Left kidney (tissue), 1 donor: ENCODE measurements at regions not wholly inside any gene's neighbourhood (a gene's known extent, or its start where the extent isn't known, plus 50 kb on each side); places are given as distances from the start of the nearest gene placed in this dataset.
A peak's percentile ranks its signal among the peaks of the same experiment; 100 is the strongest.

Experiments
- DNase-seq: peaks from one replicate; pipeline ENCODE4 v3.0.0-alpha.2; 2013

DNA sequence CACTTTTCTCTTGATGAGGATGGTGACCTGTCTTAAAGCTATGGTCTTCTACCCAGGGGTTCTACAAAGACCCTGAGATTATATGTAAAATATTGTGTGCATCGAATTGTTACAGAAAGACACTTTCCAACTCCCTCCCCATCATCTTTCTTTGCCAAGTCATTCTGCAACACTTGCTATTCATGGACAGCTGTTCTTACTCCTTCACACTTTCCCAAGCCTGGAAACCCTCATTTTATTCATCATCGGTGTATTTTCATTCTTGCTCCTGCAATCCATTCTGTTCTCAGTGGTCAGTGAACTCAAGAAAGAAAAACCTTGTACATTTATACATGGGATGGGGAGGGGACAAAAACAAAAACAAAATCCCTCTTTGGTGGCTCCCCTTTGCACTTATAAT lies 90.5 kb upstream of the STXBP6 start:
- DNase-seq, result no peak

DNA sequence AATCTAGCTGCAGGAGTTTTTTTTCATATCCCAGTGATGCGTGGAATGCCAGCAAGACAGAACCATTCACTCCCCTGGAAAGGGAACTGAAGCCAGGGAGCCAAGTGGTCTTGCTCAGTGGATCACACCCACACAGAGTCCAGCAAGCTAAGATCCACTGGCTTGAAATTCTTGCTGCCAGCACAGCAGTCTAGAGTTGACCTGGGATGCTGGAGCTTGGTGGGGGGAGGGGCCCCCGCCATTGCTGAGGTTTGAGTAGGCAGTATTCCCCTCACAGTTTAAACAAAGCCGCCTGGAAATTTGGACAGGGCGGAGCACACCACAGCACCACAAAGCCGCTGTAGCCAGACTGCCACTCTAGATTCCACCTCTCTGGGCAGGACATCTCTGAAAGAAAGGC lies 86.9 kb upstream of the STXBP6 start:
- DNase-seq, result no peak

DNA sequence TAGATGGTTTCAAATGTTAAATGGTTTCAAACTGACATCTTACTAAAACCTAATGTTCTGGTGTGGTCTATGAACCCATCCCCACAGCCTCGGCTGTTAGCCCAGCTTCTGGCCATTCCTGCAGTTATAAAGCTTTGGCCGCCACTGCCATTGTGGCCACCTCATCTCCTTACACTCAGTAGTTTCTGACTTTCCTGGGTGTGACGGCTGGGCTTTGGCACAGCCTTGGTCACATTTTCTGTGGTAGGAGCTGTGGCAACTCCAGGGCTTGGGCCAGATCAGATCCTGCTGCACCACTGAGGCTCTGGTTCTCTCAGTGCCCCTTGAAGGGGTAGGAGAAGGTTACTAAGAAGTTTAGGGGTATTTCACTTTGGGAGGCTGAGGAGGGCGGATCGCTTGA lies 84.2 kb upstream of the STXBP6 start:
- DNase-seq, result no peak

DNA sequence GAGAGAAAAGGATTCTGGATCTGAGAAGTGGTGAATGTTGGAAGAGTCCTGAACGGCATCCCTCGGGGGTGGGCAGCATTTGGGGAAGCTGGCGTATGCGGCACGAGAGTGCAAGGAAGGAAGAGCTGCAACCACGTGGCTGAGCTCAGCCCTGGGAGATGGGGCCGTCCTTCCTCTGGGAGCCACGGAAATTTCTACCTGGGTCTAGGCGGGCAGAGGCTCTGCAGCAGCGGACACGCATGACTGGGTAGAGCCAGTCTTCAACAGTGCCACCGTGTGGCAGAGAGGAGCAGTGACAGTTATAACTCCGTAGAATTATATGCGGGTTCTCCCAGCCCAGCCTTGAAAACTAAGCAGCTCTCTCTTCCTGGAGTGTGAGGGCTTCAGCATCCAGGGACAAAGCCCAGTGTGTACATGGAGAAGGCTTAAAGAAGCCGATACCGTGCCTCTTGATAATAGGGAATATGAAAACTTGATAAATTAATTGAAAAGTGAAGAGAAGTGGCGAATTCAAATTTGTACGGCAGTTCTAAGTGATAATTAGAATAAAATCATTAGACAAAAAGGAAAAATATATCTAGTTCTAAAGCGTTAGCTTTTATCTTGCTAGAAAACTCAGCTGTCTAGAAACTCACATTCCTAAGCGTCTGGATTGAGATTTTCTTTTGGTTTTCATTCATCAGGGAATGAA lies 82.9 kb upstream of the STXBP6 start:
- peak; percentile 53 for DNase-seq

DNA sequence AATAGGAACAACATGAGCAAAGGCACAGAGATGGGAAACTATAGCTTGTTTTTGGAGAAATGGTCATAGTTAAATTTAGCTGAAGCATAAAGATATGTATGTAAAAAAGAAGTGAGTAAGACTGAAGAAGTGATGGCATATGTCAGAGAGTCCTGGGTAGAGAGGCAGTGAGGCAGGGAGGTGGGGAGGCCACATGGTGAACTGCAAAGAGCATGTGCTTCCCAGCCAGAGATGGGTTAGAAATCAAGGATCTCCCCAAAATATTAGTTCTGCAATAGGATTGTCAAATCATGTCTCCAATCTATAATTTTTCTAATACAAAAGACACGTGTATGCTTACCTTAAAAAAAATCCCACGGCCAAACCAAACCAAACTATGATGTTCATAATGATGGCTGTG lies 82.1 kb upstream of the STXBP6 start:
- no peak for DNase-seq

DNA sequence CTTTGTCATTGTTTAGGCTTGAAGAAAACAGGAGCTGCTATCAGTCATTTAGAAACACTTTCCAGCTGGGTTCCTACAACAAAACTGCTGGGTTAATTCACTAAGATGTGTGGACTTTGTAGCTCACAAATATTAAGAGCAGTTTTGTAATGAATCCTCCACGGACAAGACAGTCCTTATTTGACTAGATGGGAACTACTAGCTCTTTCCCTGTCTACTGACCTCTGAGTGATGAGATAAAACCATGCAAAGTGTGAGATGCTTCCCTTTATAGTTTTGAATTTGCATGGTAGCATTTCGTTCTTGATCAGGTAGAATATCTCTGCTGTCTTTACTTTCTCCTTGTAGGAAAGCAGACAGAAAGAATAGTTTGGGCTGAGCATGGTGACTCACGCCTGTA lies 72.9 kb upstream of the STXBP6 start:
- DNase-seq, result no peak

DNA sequence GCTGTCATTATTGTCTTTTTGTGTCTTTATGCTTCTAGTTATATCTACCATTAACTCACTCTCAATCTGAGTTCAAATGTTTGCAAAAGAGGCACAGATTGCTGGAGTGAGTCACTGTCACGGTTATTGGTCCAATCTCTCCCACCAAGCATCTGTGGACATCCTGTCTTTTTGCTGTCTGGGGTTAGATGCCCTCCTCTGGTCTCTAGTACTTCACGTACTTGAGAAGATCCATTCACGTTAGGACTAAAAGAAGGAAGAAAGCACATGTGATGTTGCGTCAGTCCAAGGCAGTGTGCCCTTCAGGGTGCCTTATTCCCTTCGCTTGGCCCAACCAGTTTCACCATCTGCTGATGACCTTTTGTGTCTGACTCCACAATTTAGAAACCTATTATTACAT lies 72.3 kb upstream of the STXBP6 start:
- DNase-seq, result no peak

DNA sequence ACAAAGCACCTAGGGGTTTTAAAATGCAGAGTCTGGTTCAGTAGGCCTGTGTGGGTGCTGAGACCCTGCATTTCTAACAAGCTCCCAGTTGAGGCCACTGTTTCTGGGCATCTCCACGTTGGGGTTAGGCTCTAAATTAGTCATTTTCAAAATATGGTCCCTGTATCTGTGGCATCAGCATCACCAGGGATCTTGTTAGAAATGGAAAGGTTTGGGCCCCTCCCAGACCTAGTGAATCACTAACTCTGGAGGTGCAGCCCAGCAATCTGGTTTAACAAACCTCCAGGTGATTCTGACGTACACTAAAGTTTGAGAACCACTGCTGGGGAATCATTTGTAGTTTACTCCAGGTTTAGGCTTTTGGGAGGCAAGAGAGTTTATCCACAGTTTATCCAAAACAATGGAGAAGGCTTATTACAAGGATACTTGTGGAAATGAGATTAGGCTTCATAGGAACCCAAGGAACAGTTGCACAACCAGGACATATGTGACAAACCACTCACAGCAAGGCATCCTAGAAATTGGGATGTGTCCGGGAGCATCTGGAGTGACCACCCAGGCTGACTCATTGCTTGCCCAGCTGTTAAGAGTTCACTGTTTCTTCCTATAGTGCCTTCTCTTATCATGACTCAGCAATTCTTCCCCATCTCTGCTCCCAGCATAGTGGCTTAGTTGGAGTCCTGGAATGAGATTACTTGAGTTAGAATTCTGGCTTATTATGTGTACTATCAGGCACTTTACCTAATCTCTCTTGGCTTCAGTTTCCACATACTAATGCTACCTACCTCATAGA lies 71.6 kb upstream of the STXBP6 start:
- DNase-seq, result no peak

DNA sequence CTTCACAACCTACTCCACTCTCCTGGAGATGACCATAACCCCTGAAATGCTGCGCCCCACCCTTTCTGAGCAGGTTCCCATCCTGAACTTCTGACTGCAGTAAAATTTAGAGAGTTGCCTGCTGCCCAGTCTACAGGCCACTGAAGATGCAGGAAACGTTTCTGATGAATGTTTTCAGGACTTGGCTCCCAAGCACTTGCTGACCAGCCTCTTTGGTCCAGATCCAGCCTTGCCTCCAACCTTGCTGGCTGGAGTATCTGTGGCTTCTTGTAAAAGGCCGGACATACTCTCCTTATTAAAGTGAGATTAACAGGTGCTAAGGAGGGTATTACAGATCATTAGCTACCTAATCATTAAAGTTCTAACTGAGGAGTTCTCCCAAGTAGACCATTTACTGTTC lies 70.3 kb upstream of the STXBP6 start:
- DNase-seq, result no peak

DNA sequence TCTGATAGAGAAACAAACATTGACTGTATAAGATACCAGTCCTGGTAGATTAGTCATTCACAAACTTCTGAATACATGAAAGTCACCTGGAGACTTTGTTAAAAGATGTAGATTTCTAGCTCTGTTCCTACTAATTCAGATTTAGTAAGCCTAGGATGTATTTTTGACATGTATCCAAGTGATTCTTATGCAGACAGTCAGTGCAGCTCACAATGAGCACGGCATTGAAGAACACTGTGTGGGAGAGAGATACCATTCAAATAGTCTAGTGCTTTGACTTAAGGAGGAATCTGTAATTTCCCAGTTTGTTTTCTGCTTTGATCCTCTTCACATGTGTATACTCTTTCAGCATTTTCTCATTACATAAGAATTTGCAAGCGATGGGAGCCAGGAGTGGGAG lies 68.7 kb upstream of the STXBP6 start:
- DNase-seq, result no peak

DNA sequence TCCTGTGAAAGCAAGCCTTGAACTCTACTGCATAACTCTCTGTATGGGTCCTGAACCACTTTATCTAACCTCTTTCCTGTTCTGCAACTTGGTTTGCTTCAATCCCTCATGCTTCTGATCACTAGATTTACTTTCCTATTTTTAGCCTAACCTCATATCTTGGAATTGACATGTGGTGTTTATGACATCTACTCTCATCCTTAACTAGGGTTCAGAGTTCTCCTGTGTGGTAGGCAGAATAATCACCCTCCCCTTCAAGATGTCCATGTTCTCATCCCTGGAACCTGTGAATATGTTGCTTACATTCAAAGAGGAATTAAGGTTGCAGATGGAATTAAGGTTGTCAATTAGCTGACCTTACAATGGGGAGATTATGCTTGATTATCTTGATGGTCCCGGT lies 67.4 kb upstream of the STXBP6 start:
- DNase-seq, result no peak

DNA sequence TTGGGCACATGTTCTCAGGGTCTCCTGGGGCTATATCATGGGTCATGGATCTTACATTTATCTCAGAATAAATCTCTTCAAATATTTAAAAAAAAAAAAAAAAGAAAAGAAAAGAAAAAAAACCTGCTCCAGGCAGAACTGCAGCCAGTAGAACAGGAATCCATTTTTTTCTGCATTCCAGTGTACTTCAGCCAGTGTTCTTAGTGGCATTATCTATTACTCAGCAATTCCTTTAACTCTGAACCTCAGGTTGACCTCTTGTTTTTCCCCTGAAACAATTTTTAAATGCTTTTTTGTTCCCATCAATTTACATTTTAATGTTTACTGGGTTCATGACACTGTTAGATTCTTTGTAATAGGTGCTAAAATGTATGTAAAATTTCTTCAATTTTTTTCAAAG lies 66.7 kb upstream of the STXBP6 start:
- no peak for DNase-seq

DNA sequence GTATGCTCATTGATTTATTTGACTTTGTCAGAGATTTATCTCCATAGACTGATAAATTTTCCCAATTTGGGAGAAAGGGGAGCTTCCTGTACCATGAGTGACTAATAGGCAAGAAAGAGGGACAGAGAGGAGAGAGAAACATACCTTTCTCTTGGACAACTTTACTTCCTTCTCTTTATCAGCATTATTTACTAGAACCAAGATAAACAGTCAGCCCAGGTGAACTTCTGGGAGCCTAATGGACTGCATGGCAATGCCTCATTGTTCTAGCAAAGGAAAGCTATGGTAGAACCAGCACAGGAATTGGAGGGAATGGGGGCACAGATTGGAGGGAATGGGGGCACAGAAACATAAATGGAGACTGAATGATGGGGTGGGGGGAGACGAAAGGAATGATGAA lies 63.4 kb upstream of the STXBP6 start:
- DNase-seq, result no peak

DNA sequence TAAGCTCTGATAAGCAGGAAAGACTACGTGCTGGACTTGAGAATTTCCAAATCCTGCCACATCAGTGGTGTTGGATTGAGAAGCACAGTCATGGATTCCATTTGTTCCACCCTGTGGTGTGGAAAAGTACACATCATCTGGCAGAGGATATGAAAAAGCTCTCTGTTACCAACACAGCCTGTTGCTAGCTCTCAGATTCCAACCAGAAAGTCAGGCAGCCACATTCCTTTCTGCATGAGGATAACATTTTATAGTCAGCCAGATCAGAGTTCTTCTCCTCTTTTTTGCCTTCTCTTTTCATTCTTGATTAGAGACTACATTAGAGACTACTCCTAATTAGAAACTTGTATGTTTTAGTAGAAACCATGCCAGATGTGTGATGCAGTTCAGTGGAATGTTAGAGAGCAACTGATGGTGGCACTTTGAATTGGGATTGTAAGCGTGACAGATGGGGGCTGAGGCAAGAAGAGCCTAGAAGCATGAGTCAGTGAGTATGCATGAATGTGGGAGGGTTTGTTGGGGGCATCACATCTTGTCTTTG lies 61.2 kb upstream of the STXBP6 start:
- peak; percentile 34 for DNase-seq

DNA sequence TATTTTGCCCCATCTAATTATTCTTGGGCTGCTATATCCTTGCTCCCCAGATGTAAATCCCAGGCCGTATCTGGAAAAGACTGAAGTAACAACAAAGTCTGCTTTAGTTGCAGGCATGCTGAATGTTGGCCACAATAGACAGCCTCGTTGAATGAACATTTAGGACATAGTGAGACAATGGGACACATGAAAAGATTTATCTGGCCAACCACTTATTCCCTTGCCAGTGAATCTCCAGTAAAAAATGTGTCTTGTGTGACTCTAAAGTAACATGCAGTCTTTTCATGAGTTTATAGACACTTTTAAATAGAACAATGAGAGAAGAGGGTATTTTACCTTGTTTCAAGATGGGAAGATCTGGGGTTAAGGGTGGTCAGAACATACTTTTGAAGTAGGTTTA lies 60.2 kb upstream of the STXBP6 start:
- DNase-seq, result no peak

DNA sequence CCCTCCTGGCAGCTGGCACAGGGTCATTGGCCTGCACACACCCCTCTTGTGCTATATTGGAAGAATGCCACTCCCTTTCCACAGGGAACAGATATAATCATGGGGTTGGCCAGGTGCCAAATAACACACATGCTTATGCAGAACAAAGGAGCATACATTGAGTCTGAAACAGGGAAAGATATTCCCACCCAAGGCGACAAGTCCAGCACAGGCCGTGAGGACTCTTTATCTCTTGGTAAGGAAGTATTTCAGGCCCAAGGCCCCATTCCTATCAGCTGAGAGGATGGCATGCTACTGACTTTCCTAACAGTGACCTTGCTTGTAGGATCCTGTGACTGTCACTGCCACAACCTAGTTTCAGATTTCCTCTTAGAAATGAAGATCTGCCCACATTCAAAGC lies 59.0 kb upstream of the STXBP6 start:
- no peak for DNase-seq

DNA sequence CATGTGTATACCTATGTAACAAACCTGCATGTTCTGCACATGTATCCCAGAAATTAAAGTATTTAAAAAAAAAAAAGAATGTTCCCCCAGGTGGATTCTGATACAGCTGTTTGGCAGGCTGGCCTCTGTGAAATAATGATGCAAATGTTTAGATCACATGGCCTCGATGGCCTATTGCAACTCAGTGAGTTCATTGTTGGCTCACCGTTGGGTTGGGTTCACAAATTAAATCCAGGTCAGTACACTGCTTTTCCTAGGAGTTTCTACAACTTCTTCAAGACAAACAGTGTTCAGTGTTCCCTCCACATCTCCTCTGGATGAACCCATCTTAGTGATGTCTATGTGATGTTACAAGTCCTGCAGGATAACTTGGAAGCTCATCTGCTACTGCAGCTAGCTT lies 58.3 kb upstream of the STXBP6 start:
- no peak for DNase-seq

DNA sequence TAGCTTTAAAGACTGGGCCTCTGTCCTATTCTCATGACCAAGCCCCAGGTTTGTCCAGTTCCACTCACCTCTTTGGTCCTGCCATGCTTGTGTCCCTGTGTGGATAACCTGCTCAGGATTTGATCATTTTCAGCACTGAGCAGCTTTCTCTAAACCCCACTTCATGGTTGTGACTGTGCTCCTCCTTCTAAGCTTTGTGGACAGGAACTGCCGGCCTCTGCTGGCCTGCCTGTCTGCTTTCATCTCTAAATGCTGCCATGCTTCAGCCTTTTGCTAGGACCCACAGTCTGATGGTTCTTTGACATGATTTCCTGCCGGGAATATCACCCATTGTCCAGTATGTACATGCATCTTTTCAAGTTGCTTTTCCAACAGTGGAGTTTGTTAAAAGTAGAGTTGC lies 53.9 kb upstream of the STXBP6 start:
- no peak for DNase-seq

DNA sequence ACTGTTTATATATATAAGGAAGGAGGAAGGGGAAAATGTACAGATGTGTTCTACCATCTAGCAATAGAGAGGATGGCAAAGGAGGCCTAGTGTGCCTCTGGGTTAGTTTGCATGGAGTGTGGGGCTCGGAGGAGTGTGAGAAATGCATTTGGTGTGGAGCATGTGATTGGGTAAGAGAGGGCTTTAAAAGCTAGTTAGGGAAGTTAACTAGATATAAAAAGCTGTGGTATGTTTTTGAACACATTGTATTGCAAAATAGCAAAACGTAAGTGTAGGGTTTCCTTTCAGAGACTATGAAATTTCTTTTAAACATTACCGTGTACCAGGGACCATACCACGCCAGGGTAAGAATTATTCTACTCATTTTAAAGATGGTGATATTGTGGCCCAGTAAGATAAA lies 53.3 kb upstream of the STXBP6 start:
- no peak for DNase-seq

DNA sequence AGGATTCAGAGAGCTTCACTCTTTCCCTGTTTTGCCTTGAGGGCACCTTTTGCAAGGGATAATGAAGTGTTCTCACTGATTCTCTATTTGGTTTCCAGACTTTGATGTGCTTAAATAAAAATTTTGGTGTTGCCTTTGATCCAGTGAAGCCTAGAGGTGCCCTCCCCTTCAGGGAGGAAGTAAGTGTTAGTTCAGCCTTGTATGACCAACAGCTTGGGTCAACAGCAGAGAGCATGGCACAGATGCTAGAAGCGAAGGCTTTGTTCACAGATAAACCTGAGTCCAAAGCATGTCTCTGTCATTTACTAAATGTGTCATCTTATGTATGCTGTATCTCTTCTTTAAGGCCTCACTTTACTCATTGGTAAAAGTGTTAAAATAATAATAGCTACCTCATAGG lies 52.8 kb upstream of the STXBP6 start:
- no peak for DNase-seq

DNA sequence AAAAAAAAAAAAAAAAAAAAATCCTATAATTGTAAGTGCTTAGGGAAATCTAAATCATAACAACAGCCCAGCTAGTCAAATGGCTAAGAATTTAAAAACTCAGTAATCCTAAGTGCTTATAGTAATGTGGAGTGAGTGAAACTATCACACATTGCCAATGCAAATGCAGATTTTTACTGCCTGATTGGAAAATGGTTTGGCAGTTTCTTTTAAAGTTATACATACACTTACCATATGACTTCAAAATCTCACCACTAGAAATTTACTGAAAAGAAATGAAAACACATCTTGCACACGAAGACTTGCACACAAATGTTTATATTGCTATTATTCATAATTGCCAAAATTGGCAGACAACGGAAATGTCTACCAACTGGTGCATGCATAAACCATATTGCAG lies 51.3 kb upstream of the STXBP6 start:
- DNase-seq, result no peak
